Renal pelvis (tissue), 1 donor: ENCODE measurements at regions not wholly inside any gene's neighbourhood (a gene's known extent, or its start where the extent isn't known, plus 50 kb on each side); places are given as distances from the start of the nearest gene placed in this dataset.
"Not testable (repeated sequence)": the region's sequence is repeated elsewhere in the genome, so short reads cannot be mapped to it uniquely, and the experiment has no call there.

ENCODE experiments used
- DNase-seq: peaks from one replicate; pipeline ENCODE4 v3.0.0-alpha.2; 2013

DNA sequence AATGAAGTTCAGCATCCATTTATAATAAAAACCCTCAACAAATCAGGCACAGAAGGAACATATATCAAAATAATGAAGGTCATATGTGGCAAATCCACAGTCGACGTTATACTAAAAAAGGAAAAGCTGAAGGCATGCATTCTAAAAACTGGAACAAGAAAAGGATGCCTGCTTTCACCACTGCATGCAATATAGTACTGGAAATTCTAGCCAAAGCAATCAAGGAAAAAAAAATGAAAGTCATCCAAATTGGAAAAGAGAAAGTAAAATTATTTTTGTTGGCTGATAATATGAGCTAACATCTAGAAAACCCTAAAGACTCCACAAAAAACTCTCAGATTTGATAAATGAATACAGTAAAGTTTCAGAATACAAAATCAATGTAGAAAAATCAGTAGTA, 1123.2 kb downstream of the TBL1XR1 start:
- DNase-seq, result no peak

GRCh38 chr3:176071943-176072342, 1125.3 kb downstream of the TBL1XR1 start:
- DNase-seq, result no peak

DNA sequence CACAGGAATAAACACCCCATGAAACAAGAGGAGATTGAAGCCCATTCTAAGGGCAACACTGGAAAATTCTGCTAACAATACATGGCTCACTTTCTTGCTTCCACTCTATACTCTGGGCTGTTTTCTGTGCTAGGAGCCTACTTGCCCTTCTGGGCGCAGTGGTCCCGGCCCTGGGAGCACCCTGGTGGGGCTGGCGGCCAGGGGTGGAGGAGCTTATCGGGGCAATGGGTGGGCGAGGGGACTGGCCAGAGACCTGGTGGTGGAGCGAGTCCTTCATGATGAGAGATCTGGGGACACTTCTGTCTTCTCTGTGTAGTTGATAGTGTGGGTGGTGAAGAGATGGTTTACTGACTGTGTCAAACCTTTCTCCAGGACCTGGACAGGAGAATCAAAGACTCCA, 1128.5 kb downstream of the TBL1XR1 start:
- no peak for DNase-seq

- DNase-seq, result no peak
Observed at GRCh38 chr3:176058856-176059255, 1138.4 kb downstream of the TBL1XR1 start.

- no peak for DNase-seq
Observed at GRCh38 chr3:176055836-176056235, 1141.4 kb downstream of the TBL1XR1 start.

DNA sequence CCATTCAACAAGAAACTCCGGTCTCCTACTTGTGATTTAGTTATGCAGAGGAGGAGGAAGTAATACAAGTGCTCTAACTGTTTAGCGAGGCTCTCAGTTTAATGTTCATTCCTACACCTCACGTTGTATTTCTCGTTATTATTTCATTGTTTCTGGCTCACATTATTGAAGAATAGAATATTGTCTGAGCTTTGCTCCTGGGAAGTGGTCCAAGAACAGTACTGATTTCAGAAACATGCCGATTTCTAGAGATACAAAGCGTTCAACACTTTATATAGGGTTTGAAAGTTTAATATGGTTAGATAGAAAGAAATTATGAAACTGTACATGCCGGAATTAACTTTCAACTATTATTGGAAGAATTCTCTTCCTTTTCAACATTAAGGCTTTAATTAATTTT, 1145.5 kb downstream of the TBL1XR1 start:
- no peak for DNase-seq

DNA sequence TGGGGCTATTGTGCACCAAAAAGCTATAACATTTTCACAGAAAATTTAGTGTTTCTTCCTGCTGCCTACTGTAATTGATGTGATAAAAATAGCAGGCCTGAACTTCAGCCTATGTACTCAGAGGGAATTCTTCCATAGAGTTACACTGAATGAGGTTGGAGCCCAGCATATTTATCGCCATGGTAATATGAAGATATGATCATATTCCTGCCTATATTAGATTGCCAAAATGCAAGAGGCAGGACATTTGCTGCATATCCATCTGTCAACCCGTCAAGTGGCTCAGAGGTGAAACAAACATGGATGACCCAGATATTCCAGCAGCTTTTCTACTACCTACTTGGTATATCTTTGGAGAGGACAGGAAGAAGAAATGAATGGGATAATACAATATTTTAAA, 1150.6 kb downstream of the TBL1XR1 start:
- peak; percentile 20 for DNase-seq

DNA sequence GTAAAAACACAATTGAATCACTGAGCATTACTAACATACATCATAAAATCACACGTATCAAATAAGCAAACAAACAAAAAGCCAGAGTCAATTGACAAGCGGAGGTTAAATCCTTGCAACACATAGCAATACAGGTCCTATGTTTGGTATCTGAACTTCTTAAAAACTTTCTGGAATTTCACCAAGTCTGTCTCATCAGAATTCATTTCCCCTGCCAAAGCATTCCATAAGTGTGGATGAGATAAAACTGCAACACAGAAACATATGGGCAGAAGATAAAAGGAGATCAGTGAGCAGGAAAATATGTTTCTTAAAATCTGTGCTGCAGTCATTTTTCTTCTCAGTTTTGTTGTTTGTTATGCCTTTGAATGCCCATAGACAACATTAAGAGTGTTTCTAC, 1155.5 kb downstream of the TBL1XR1 start:
- peak; percentile 4 for DNase-seq

DNA sequence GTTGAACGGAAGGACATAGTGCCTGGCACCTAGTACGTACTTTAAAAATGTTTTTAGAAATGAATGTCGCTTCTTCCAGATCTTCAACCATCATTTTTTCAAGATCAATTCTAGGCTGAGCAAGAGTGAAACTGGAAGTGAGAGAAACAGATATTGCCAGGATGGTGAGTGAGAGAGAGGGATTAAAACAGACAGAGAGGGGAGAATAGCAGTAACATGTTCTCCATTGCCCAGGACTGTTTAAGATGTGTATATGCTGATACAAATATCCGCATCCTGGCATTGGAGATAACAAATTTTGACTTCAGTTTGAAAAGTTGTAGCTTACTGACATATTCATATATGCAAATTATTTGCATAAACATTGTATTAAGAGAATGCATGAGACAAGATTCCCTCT, 1156.1 kb downstream of the TBL1XR1 start:
- DNase-seq, result no peak

- no peak for DNase-seq
Observed at GRCh38 chr3:176037636-176038035, 1159.6 kb downstream of the TBL1XR1 start.

DNA sequence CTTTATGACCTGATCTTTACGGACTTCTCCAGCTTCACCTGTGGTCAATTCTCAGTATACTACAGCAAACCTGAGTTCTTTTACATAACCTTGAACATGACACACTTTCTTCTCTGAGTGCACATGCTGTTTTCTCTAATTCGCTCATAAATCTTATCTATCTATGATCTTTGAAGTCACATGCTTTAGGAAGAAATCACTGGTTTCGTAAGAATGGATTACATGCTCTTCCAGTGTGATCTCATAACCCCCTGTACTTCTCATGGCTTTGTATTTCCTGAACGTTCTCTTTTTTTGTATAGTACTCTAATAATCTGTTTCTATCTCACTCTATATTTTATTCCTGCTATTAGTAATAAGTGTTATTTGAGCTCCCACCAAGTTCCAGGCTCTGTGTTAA, 1165.2 kb downstream of the TBL1XR1 start:
- no peak for DNase-seq

DNA sequence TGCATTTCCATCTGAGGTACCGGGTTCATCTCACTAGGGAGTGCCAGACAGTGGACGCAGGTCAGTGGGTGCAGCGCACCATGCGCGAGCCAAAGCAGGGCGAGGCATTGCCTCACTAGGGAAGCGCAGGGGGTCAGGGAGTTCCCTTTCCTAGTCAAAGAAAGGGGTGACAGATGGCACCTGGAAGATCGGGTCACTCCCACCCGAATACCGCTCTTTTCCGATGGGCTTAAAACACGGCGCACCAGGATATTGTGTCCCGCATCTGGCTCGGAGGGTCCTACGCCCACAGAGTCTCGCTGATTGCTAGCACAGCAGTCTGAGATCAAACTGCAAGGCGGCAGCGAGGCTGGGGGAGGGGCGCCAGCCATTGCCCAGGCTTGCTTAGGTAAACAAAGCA, 1157.1 kb downstream of the NAALADL2 start:
- DNase-seq, result not testable (repeated sequence)

- not testable (repeated sequence) for DNase-seq
Observed at GRCh38 chr3:176015228-176015627, 1156.1 kb downstream of the NAALADL2 start.

DNA sequence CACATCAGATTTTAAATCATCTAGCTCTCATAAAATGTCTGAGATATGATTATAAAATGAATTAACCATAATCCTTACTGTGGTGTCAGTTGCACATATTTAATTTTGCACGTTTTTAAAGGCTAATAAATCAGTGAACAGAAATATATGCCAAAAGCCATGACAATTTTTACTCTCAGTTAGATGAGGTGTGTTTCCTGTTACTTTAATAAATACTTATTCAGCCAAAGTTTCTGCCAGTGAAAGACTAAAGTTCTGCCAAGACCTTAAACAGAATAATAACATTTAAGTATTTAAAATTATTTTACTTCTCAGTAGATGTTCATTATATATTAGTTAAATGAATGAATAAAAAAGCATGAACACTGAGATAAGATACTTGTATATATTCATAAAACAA, 1150.1 kb downstream of the NAALADL2 start:
- no peak for DNase-seq

DNA sequence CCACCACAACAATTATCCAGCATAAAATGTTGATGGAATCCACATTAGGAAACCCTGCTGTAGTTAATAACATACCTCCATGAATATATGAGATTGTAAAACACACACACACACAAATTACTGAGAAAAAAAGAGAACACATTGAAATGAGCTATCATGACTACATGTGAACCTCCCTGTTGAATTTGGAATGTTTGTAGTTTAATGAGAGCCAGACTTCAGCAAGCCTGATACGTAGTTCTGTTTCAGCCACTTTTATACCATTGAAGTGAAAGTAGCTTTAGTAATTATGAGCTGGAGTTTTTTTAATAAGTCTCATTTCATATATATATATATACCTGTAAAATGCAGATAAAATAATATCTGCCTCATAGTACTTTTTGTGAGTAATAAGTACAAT, 1146.4 kb downstream of the NAALADL2 start:
- no peak for DNase-seq

DNA sequence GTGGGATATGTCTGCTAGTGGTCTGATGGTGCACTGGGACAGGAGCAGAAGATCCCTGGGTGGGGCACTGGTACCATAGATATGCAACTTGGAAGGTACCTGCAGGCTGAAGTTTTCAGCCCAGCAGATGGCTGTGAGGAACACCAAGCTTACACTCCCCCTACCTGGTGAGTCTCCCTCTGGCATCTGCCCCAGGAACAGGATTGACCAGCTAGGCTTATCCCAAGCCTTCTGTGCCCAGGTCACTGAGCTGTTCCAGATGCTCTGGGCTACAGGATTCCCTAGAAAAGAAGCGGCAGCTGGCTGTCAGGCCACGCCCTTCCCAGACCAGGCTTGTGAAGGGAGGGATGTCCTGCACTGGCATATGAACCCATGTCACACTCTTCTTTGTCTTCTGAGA, 1130.0 kb downstream of the NAALADL2 start:
- DNase-seq, result no peak

DNA sequence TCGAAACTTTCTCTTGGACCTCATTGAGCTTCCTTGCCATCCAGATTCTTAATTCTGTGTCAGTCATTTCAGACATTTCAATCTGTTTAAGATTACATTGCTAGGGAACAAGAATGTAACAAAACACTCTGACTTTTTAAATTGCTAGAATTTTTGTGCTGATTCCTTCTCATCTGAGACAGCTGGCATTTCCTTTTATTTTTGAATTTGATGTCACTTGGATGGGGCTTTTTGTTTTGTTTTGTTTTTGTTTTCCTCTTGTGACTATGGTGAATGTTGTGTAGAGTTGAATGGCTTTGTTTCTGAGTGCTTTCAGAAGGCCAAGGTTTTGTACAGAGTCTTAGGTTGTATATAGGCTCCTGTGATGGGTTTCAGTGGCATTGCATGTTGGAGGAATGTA, 1129.3 kb downstream of the NAALADL2 start:
- no peak for DNase-seq

- no peak for DNase-seq
Observed at GRCh38 chr3:175985781-175986180, 1126.6 kb downstream of the NAALADL2 start.

DNA sequence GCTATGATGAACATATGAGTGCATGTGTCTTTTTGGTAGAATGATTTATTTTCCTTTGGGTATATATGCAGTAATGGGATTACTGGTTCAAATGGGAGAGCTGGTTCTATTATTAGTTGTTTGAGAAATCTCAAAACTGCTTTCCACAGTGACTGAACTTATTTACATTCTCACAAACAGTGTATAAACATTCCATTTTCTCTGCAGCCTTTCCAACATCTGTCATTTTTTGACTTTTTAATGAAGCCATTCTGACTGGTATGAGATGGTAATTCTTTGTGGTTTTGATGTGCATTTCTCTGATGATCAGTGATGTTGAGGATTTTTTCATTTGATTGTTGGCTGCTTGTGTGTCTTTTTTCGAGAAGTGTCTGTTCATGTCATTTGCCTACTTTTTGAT, 1124.2 kb downstream of the NAALADL2 start:
- no peak for DNase-seq

- DNase-seq, result no peak
Observed at GRCh38 chr3:175980486-175981090, 1121.5 kb downstream of the NAALADL2 start.

- DNase-seq, result no peak
Observed at GRCh38 chr3:175977968-175978752, 1119.0 kb downstream of the NAALADL2 start.

DNA sequence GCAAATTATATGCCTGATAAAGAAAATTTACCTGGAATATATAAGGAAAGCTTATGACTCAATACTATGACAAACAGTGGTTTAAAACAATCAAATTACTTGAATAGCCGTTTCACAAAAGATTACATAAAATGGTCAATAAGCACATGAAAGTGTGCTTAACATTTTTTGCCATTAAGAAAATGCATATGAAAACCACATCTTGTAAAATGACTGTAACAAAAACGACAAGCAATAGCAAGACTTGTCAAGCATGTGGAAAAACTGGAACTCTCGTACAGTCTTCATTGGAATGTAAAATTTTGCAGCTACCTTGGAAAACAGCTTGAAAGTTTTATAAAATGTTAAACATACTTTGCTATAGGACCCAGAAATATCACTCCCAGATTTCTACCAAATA, 1110.3 kb downstream of the NAALADL2 start:
- DNase-seq, result no peak

- no peak for DNase-seq
Observed at GRCh38 chr3:175965036-175965435, 1105.9 kb downstream of the NAALADL2 start.

DNA sequence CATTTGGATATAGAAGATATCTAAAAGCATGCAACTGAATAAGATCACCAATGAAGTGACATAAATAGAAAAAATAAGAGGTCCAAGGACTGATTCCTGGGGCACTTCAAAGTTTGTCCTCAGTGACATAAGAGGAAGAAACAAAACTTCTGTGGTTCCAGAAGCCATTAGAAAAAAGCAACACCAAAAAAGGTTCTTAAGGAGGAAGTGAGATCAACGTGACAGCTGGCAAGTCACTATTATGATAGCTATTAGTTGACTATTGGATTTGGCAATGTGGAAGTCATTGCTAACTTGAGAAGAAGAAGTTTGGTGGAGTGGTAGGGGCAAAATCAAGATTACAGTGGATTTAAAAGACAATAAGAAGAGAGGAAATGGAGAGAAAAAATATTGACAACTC, 1098.3 kb downstream of the NAALADL2 start:
- no peak for DNase-seq
